Mesothelial cell of epicardium (in vitro differentiated cells): ENCODE measurements at regions not wholly inside any gene's neighbourhood (a gene's known extent, or its start where the extent isn't known, plus 50 kb on each side); places are given as distances from the start of the nearest gene placed in this dataset.
A peak's percentile ranks its signal among the peaks of the same experiment; 100 is the strongest.
"Not testable (repeated sequence)": the region's sequence is repeated elsewhere in the genome, so short reads cannot be mapped to it uniquely, and the experiment has no call there.

Source experiments
- DNase-seq, 2 experiments: peaks; one replicate each; pipeline ENCODE4 v3.0.0; 2021; ENCODE audit warnings: low spot score in 2 of 2; ENCODE audit not compliant: unreplicated experiment in 2 of 2
- H3K27ac Mint-ChIP-seq: 2 replicates; pipeline ENCODE4 v1.8.0; 2021; ENCODE audit warnings: mixed read lengths
- H3K27me3 Mint-ChIP-seq: 2 replicates; pipeline ENCODE4 v1.8.0; 2021; ENCODE audit warnings: low read depth, mixed read lengths
- H3K36me3 Mint-ChIP-seq: 2 replicates; pipeline ENCODE4 v1.8.0; 2021; ENCODE audit warnings: mixed read lengths
- H3K4me1 Mint-ChIP-seq: 2 replicates; pipeline ENCODE4 v1.8.0; 2021; ENCODE audit warnings: mixed read lengths
- H3K4me3 Mint-ChIP-seq: 2 replicates; pipeline ENCODE4 v1.8.0; 2021; ENCODE audit warnings: mild to moderate bottlenecking, moderate library complexity, mixed read lengths
- H3K9me3 Mint-ChIP-seq: 2 replicates; pipeline ENCODE4 v1.8.0; 2021; ENCODE audit warnings: mixed read lengths
- TF ChIP-seq, protein P1 (sequence below): fragments of 200-600 bp; sonication (generic); IDR thresholded peaks from one replicate; pipeline ENCODE4 v1.5.0; 2021; ENCODE audit warnings: antibody characterized with exemption; ENCODE audit not compliant: unreplicated experiment

DNA sequence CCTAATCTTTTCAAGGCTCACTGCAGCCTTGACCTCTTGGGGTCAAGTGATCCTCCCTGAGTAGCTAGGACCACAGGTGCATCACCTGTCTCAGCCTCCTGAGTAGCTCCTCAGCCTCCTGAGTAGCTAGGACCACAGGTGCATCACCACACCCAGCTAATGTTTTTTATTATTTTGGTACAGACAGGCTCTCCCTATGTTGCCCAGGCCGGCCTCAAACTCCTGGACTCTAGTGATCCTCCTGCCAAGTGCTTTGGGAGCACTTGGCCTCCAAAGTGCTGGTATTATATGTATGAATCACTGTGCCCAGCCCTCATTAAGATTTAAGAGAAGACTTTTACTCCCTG lies 58.5 kb upstream of the S1PR1 start:
- Mint-ChIP-seq H3K9me3 (no peaks in the 10 kb centered on the region), H3K27me3 (no peaks in the 10 kb centered on the region), H3K4me3 (no peak overlapping the region), H3K27ac (no peak overlapping the region), H3K36me3 (no peaks in the 10 kb centered on the region), H3K4me1 (peaks cover 19% of the 10 kb centered on the region)
- DNase-seq, result no peak
- TF ChIP-seq, protein P1, sequence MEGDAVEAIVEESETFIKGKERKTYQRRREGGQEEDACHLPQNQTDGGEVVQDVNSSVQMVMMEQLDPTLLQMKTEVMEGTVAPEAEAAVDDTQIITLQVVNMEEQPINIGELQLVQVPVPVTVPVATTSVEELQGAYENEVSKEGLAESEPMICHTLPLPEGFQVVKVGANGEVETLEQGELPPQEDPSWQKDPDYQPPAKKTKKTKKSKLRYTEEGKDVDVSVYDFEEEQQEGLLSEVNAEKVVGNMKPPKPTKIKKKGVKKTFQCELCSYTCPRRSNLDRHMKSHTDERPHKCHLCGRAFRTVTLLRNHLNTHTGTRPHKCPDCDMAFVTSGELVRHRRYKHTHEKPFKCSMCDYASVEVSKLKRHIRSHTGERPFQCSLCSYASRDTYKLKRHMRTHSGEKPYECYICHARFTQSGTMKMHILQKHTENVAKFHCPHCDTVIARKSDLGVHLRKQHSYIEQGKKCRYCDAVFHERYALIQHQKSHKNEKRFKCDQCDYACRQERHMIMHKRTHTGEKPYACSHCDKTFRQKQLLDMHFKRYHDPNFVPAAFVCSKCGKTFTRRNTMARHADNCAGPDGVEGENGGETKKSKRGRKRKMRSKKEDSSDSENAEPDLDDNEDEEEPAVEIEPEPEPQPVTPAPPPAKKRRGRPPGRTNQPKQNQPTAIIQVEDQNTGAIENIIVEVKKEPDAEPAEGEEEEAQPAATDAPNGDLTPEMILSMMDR, result no peak

DNA sequence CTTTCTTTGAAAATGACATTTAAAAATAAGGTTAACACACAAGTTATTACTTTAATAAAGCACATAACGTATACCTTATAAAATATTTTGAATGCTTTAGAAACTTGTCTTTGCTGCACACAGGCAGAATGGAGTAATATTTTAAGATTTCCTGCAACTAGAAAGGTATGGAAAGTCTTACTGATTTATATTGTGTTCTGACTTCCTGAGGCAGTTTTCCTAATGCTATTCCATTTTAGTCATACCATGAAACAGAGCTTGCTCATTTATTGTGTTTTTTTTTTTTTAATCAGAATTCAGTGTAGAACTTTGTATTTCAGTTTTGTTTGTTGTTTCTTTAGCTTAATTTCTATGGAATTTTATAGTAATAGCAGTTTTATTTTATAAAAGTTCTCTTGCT lies 60.9 kb upstream of the S1PR1 start:
- Mint-ChIP-seq H3K4me1 (peaks cover 17% of the 10 kb centered on the region), H3K36me3 (no peaks in the 10 kb centered on the region), H3K9me3 (no peaks in the 10 kb centered on the region), H3K4me3 (no peak overlapping the region), H3K27ac (no peak overlapping the region), H3K27me3 (no peaks in the 10 kb centered on the region)
- no peak for DNase-seq
- TF ChIP-seq, protein P1, result no peak

DNA sequence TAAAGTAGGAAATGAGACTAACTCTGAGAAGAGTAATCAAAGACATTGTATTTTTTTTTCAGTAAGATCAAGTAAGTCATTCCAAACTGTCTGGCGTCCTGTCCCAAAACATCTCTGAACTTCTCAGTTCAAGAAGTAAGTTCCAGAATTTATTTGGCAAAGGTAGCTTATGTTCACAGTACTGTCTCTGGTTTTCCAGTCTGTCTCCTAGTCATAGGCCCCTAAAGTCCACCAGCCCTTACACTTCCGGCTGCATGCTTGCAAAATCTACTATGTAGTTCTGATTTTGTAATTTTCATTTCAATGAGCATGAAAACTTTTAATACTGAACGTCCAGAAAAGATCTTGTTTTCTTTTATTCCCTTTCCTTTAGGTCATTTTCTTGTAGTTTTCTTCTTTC lies 61.4 kb upstream of the S1PR1 start:
- H3K36me3 Mint-ChIP-seq, result no peaks in the 10 kb centered on the region
- H3K9me3 Mint-ChIP-seq, result no peaks in the 10 kb centered on the region
- peak overlapping the region; percentile 49 for H3K27ac Mint-ChIP-seq
- H3K4me1 Mint-ChIP-seq, result peaks cover 17% of the 10 kb centered on the region
- TF ChIP-seq, protein P1, result no peak
- no peak for DNase-seq
- no peaks in the 10 kb centered on the region for H3K27me3 Mint-ChIP-seq
- H3K4me3 Mint-ChIP-seq, result no peak overlapping the region

DNA sequence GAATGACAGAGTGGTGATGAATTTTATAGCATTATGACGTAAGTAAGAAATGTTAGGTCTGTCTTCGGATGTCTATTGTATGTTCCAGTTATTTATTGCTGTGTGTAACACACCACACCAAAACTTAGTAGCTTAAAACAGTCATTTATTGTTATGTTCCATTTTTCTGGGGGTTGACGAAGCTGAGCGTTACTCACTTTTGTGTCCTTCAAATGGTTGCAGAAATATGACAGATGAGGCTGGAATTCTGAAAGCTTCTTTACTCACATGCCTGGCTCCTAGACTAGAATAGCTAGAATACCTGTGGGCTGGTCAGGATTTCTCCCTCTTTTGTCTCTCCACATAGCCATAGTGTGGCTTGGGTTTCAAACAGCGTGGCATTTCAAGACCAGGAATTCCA lies 62.1 kb upstream of the S1PR1 start:
- H3K27me3 Mint-ChIP-seq, result no peaks in the 10 kb centered on the region
- DNase-seq, result no peak
- TF ChIP-seq, protein P1, result no peak
- no peak overlapping the region for H3K4me3 Mint-ChIP-seq
- peak overlapping the region; percentile 94 for H3K27ac Mint-ChIP-seq
- no peaks in the 10 kb centered on the region for H3K36me3 Mint-ChIP-seq
- H3K4me1 Mint-ChIP-seq, result peaks cover 17% of the 10 kb centered on the region
- H3K9me3 Mint-ChIP-seq, result no peaks in the 10 kb centered on the region

DNA sequence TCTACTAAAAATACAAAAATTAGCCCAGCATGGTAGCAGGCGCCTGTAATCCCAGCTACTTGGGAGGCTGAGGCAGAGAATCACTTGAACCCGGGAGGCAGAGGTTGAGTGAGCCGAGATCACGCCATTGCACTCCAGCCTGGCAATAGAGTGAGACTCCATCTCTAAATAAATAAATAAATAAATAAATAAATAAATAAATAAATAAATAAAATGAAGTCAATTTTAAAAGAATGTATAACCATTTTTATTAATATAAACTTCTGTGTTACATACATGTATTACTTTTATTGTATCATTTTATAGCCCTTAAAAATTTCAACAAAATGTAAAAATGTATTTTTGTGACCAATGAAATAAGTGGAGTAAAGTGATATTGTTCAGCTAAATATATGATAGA lies 62.5 kb upstream of the S1PR1 start:
- H3K4me1 Mint-ChIP-seq, result peaks cover 17% of the 10 kb centered on the region
- not testable (repeated sequence) for H3K4me3 Mint-ChIP-seq, DNase-seq, H3K36me3 Mint-ChIP-seq, H3K27me3 Mint-ChIP-seq, H3K27ac Mint-ChIP-seq, H3K9me3 Mint-ChIP-seq

DNA sequence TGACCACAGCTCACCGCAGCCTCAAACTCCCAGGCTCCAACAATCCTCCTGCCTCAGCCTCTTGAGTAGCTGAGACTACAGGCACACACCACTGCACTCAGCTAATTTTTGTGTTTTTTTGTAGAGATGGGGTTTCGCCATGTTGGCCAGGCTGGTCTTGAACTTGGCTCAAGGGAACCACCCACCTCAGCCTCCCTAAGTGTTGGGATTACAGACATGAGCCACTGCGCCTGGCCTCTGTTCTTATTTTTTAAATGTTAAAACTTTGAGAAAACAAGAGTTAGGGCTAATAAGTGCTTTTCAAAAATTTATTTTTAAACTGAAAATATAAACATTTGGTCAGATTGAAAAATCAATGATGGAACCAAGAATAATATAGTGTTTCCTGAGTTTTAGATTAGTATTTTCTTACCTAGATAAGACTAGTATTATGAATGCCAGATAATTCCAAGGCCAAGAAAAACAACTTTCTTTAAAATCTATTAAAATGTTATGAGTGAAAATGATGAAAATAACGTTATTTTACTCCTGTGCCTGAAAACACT lies 66.2 kb upstream of the S1PR1 start:
- H3K4me3 Mint-ChIP-seq, result no peak overlapping the region
- H3K4me1 Mint-ChIP-seq, result peaks cover 12% of the 10 kb centered on the region

More for the DNA sequence above, 66.2 kb upstream of the S1PR1 start:
- Mint-ChIP-seq H3K27me3 (no peaks in the 10 kb centered on the region), H3K9me3 (no peaks in the 10 kb centered on the region), H3K36me3 (no peaks in the 10 kb centered on the region), H3K27ac (no peak overlapping the region)
- DNase-seq, result no peak
- TF ChIP-seq, protein P1, result no peak
